Activated naive CD8-positive, alpha-beta T cell (primary cell): ENCODE measurements at regions not wholly inside any gene's neighbourhood (a gene's known extent, or its start where the extent isn't known, plus 50 kb on each side); places are given as distances from the start of the nearest gene placed in this dataset.
"Not testable (repeated sequence)": the region's sequence is repeated elsewhere in the genome, so short reads cannot be mapped to it uniquely, and the experiment has no call there.

Experiments
- H3K27ac Mint-ChIP-seq: one replicate; pipeline ENCODE4 v1.8.0; 2021; ENCODE audit warnings: mixed read lengths
- H3K27me3 Mint-ChIP-seq: one replicate; pipeline ENCODE4 v1.8.0; 2021; ENCODE audit warnings: mixed read lengths
- H3K36me3 Mint-ChIP-seq: one replicate; pipeline ENCODE4 v1.8.0; 2021; ENCODE audit warnings: mixed read lengths
- H3K4me1 Mint-ChIP-seq: one replicate; pipeline ENCODE4 v1.8.0; 2021; ENCODE audit warnings: low read depth, mixed read lengths
- H3K4me3 Mint-ChIP-seq: one replicate; pipeline ENCODE4 v1.8.0; 2021; ENCODE audit warnings: mild to moderate bottlenecking, mixed read lengths
- H3K9me3 Mint-ChIP-seq: one replicate; pipeline ENCODE4 v1.8.0; 2021; ENCODE audit warnings: low read depth, mixed read lengths

DNA sequence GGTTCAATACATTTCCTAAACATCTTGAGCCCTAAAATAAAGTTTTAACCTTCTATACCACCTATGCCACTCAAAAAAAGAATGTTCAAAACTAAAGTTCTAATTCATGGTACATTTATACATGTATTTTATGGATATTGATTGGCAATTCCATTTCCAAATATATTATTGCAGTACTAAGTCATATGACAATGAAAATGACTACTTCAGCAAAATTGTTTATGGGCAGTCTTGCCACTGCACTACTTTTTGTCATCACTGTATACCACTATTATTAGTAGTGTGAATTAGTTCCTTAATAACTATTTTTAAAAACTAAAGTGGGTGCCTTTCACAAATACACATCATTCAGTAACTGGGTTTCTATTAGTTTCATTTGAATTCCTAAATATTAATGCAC is 199.6 kb upstream of the CYLC2 start:
- Mint-ChIP-seq H3K4me1 (no peaks in the 10 kb centered on the region), H3K4me3 (no peak overlapping the region), H3K27me3 (no peaks in the 10 kb centered on the region), H3K9me3 (peaks cover 13% of the 10 kb centered on the region), H3K27ac (no peak overlapping the region), H3K36me3 (no peaks in the 10 kb centered on the region)

GRCh38 chr9:102779356-102779755 is 215.8 kb upstream of the CYLC2 start:
- Mint-ChIP-seq H3K27me3 (no peaks in the 10 kb centered on the region), H3K36me3 (no peaks in the 10 kb centered on the region), H3K9me3 (peaks cover 3% of the 10 kb centered on the region), H3K4me1 (no peaks in the 10 kb centered on the region), H3K27ac (no peak overlapping the region), H3K4me3 (no peak overlapping the region)

DNA sequence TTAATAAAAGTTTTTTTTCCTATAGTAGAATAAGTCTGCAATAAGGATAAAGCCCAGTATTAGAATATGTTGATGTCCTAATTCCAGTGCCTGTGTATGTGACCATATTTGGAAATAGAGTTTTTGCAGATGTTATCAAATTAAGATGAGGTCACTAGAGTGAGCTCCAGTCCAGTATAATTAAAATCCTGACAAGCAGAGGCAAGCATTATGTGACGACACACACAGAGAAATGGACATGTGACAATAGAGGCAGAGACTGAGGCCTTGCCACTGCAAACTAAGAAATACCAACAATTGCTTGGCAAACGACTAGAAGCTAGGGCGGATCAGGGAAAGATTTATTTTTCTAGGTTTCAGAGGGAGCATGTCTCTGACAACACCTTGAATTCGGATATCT is 216.4 kb upstream of the CYLC2 start:
- Mint-ChIP-seq H3K4me1 (no peaks in the 10 kb centered on the region), H3K27me3 (no peaks in the 10 kb centered on the region), H3K27ac (no peak overlapping the region), H3K9me3 (peaks cover 3% of the 10 kb centered on the region), H3K36me3 (no peaks in the 10 kb centered on the region), H3K4me3 (no peak overlapping the region)

DNA sequence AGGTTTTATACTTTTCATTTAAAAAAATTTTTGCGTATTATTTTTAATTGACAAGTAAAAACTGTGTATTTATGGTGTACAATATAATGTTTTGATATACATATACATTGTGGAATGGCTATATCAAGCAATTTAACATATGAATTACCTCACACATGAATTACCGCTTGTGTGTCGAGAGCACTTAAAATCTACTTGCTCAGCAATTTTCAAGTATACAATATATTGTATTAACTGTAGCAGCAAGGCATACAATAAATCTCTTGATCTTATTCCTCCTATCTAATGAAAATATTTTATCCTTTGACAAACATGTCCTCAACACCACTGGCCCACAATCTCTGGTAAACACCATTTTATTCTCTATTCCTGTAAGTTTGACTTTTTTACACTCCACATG is 224.4 kb upstream of the CYLC2 start:
- H3K9me3 Mint-ChIP-seq, result peaks cover 12% of the 10 kb centered on the region
- H3K27me3 Mint-ChIP-seq, result no peaks in the 10 kb centered on the region
- no peaks in the 10 kb centered on the region for H3K36me3 Mint-ChIP-seq
- H3K4me3 Mint-ChIP-seq, result no peak overlapping the region
- H3K27ac Mint-ChIP-seq, result no peak overlapping the region
- no peaks in the 10 kb centered on the region for H3K4me1 Mint-ChIP-seq

- no peak overlapping the region for H3K27ac Mint-ChIP-seq
- no peak overlapping the region for H3K4me3 Mint-ChIP-seq
- H3K36me3 Mint-ChIP-seq, result no peaks in the 10 kb centered on the region
- H3K9me3 Mint-ChIP-seq, result peaks cover 8% of the 10 kb centered on the region
- no peaks in the 10 kb centered on the region for H3K27me3 Mint-ChIP-seq
- no peaks in the 10 kb centered on the region for H3K4me1 Mint-ChIP-seq
These were observed 225.8 kb upstream of the CYLC2 start for GRCh38 chr9:102769307-102769706.

DNA sequence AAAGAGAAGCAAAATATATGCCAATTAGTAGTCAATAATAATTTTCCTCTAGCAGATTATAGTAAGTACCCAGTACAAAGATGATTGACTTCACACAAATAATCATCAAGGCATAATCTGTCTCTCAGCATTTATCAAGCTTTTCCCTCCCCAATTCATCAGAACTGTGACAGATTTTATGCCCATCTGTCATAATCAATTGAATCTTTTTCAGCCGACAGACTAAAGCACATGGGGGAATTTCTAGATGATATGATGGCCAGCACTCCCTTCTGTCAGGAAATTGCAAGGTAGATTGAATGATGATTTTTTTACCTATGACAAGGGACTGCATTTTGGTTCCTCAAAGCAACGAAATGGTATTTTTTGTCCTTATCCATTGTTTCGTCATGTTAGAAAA is 227.1 kb upstream of the CYLC2 start:
- Mint-ChIP-seq H3K4me1 (no peaks in the 10 kb centered on the region), H3K4me3 (no peak overlapping the region), H3K27ac (no peak overlapping the region), H3K27me3 (no peaks in the 10 kb centered on the region), H3K36me3 (no peaks in the 10 kb centered on the region), H3K9me3 (peaks cover 9% of the 10 kb centered on the region)

- H3K36me3 Mint-ChIP-seq, result no peaks in the 10 kb centered on the region
These were observed 228.1 kb upstream of the CYLC2 start for GRCh38 chr9:102767076-102767475.

DNA sequence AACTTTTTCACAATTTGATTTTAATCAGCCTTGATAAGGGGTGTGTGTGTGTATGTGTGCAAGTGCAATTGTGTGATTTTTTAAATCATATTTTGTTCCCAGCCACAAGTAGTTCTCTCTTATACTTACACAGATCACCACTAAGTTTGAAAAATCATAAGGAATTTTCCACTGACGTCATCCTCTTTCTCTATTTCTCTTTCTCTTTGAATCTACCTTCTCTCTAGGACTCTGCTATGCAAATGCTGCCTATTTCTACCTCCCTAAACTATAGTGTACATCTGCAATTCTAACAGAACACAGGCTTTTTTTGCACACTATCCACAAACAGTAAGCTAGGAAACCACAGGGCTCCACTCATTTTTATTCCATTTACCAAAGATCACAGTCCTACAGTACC is 254.6 kb upstream of the CYLC2 start:
- Mint-ChIP-seq H3K9me3 (peaks cover 9% of the 10 kb centered on the region), H3K4me3 (no peak overlapping the region), H3K27me3 (no peaks in the 10 kb centered on the region), H3K36me3 (no peaks in the 10 kb centered on the region), H3K27ac (no peak overlapping the region), H3K4me1 (no peaks in the 10 kb centered on the region)

More at GRCh38 chr9:102767076-102767475, 228.1 kb upstream of the CYLC2 start:
- Mint-ChIP-seq H3K27me3 (no peaks in the 10 kb centered on the region), H3K4me3 (no peak overlapping the region), H3K27ac (no peak overlapping the region), H3K4me1 (no peaks in the 10 kb centered on the region), H3K9me3 (peaks cover 13% of the 10 kb centered on the region)

GRCh38 chr9:102728946-102729345 is 266.2 kb upstream of the CYLC2 start:
- Mint-ChIP-seq H3K9me3 (peaks cover 3% of the 10 kb centered on the region), H3K36me3 (no peaks in the 10 kb centered on the region)

DNA sequence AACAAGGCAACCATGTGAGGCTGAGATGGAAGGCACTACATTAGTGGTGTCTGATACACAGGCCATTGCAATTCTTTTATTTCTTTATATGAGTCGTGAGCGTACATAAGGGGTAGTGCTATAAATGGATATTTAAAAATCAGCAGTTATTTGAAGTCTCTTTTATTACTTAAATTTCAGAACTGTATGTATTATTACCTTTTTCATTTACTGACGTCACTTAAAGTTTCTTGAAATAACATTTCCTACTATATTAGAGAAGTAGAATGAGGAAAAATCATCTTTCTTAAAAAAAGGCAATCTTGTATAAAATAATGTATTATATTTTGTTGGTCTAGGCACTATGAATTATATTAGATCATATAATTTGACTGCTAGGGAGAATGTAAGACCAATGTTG is 280.9 kb upstream of the CYLC2 start:
- Mint-ChIP-seq H3K36me3 (no peaks in the 10 kb centered on the region), H3K27ac (no peak overlapping the region), H3K4me3 (no peak overlapping the region), H3K27me3 (no peaks in the 10 kb centered on the region), H3K4me1 (no peaks in the 10 kb centered on the region), H3K9me3 (peaks cover 3% of the 10 kb centered on the region)

More at GRCh38 chr9:102728946-102729345, 266.2 kb upstream of the CYLC2 start:
- Mint-ChIP-seq H3K4me1 (no peaks in the 10 kb centered on the region), H3K27ac (no peak overlapping the region), H3K27me3 (no peaks in the 10 kb centered on the region), H3K4me3 (no peak overlapping the region)

GRCh38 chr9:102712910-102713309 is 282.2 kb upstream of the CYLC2 start:
- not testable (repeated sequence) for H3K27me3 Mint-ChIP-seq, H3K4me3 Mint-ChIP-seq

DNA sequence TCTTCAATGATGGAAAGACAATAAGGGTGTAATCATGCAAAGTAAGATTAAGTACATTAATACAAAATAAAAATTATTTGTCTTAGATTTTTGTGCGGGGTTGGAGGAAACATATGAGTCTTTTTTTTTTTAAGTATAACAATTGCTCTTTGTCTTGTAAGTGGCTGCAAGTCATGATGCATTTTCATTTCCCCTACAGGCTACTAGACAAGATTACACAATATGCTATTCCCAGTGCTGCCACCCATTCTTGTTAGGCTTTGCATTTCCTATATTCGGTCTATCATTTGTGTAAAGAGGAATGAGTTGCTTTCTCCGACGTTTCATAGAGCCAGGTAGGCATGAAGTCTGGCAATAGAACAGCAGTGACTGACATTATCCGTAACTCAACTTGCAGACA is 294.2 kb upstream of the CYLC2 start:
- Mint-ChIP-seq H3K9me3 (no peaks in the 10 kb centered on the region), H3K27ac (no peak overlapping the region), H3K4me1 (no peaks in the 10 kb centered on the region), H3K27me3 (no peaks in the 10 kb centered on the region), H3K36me3 (no peaks in the 10 kb centered on the region), H3K4me3 (no peak overlapping the region)

More at GRCh38 chr9:102712910-102713309, 282.2 kb upstream of the CYLC2 start:
- not testable (repeated sequence) for H3K9me3 Mint-ChIP-seq, H3K27ac Mint-ChIP-seq, H3K36me3 Mint-ChIP-seq, H3K4me1 Mint-ChIP-seq

DNA sequence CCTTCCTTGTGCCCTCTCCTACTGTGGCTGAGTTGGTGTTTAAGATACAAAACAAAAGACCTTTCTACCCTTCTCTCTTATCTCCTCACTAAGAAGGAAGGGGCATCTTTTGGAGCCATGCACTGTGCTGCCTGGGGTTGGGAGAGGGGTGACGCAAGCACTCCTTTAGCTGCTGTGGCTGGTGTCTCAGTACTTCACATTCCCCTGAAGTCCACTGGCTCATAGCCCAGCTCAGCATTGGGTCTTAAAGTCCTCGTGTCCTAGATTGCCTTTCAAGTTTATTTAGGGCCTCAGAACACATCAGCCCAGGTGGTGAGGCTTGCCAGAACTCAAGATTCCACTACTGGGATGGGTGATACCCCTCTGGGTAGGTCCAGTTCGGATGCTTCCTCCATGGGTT is 325.9 kb upstream of the CYLC2 start:
- H3K27me3 Mint-ChIP-seq, result no peaks in the 10 kb centered on the region
- no peaks in the 10 kb centered on the region for H3K36me3 Mint-ChIP-seq
- no peaks in the 10 kb centered on the region for H3K4me1 Mint-ChIP-seq
- H3K4me3 Mint-ChIP-seq, result no peak overlapping the region
- no peak overlapping the region for H3K27ac Mint-ChIP-seq
- H3K9me3 Mint-ChIP-seq, result peaks cover 3% of the 10 kb centered on the region

DNA sequence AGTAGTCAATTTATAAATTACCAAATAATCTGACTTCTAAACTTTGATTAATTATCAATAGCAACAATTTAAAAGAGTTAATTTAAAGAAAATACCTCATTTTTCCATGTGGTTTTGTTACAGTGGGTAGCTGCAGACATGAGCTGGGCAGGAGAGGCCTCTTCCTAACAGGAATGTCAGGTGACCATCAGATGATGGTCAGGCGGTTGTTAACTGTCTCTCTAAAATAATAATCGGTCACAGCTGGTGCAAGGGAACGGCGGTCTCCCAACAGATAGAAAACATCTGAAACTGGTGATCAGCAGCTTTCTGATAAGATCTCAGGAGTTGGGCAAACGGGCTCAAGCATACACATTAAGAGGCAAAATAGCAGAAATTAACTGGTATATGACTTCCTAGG is 342.7 kb upstream of the CYLC2 start:
- H3K4me3 Mint-ChIP-seq, result no peak overlapping the region
- H3K4me1 Mint-ChIP-seq, result no peaks in the 10 kb centered on the region
- H3K9me3 Mint-ChIP-seq, result peaks cover 5% of the 10 kb centered on the region
- H3K36me3 Mint-ChIP-seq, result no peaks in the 10 kb centered on the region
- H3K27ac Mint-ChIP-seq, result no peak overlapping the region
- H3K27me3 Mint-ChIP-seq, result no peaks in the 10 kb centered on the region

- H3K27me3 Mint-ChIP-seq, result no peaks in the 10 kb centered on the region
- no peaks in the 10 kb centered on the region for H3K4me1 Mint-ChIP-seq
- H3K36me3 Mint-ChIP-seq, result no peaks in the 10 kb centered on the region
- H3K27ac Mint-ChIP-seq, result no peak overlapping the region
- H3K9me3 Mint-ChIP-seq, result peaks cover 5% of the 10 kb centered on the region
- H3K4me3 Mint-ChIP-seq, result no peak overlapping the region
These were observed 344.2 kb upstream of the CYLC2 start for GRCh38 chr9:102650896-102651295.

DNA sequence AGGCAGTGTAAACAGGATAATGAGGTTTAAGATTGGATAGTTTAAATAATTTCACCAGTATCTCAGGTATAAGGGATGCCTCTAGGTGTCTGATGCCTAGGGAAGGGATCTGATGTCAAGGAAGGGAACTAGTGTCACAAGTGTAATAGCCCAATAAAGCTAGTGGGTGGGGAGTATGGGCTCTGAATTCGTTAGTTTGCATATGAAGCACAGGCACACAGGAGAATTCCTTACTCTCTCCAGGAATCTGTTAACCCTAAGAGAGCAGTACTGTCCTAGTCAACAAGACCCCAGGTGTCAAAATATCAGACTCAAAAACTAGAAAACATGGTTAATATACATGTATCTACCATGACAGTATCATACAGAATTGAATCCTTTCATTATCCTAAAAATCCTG is 352.5 kb upstream of the CYLC2 start:
- Mint-ChIP-seq H3K27me3 (no peaks in the 10 kb centered on the region), H3K9me3 (peaks cover 4% of the 10 kb centered on the region), H3K4me3 (no peak overlapping the region), H3K27ac (no peak overlapping the region), H3K36me3 (no peaks in the 10 kb centered on the region), H3K4me1 (no peaks in the 10 kb centered on the region)

GRCh38 chr9:102631559-102631958 is 363.6 kb upstream of the CYLC2 start:
- peaks cover 34% of the 10 kb centered on the region for H3K9me3 Mint-ChIP-seq
- no peaks in the 10 kb centered on the region for H3K4me1 Mint-ChIP-seq
- H3K4me3 Mint-ChIP-seq, result no peak overlapping the region
- no peaks in the 10 kb centered on the region for H3K27me3 Mint-ChIP-seq
- no peak overlapping the region for H3K27ac Mint-ChIP-seq
- H3K36me3 Mint-ChIP-seq, result no peaks in the 10 kb centered on the region
